ENCODE measurements at regions not wholly inside any gene's neighbourhood (a gene's known extent, or its start where the extent isn't known, plus 50 kb on each side); places are given as distances from the start of the nearest gene placed in this dataset.
"Not testable (repeated sequence)": the region's sequence is repeated elsewhere in the genome, so short reads cannot be mapped to it uniquely, and the experiment has no call there.

GRCh38 chr9:111744363-111744762, 50.4 kb downstream of the SHOC1 start:
- DNase-seq (ENCODE audit: low read depth in 2 of 2): no peak

DNA sequence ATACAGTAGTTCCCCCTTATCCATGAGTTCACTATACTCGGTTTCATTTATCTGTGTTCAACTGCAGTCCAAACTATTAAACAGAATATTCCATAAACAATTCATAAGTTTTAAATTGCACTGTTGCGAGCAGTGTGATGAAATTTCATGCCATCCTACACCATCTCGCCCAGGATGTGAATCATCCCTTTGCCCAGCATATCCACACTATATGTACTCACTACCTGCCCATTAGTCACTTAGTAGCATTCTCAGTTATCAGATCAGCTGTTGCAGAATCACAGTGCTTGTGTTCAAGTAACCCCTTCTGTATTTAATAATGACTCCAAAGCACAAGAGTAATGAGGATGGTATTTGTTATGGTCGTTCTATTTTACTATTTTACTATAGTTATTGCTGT, 51.5 kb downstream of the SHOC1 start:
- DNase-seq (ENCODE audit: low read depth in 2 of 2): peak in 1 of 2 donors; percentile 14

- DNase-seq (ENCODE audit: low read depth in 2 of 2): no peak
Measured at GRCh38 chr9:111740739-111741138, 54.0 kb downstream of the SHOC1 start.

DNA sequence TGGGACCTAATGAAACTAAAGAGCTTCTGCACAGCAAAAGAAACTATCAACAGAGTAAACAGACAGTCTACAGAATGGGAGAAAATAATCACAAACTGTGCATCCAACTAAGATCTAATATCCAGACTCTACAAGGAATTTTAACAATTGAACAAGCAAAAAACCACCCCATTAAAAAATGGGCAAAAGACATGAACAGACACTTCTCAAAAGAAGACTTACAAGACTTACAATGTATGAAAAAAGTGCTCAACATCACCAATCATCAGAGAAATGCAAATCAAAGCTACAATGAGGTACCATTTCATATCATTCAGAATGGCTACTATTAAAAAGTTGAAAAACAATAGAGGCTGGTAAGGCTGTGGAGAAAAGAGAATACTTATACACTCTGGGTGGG, 58.0 kb downstream of the SHOC1 start:
- no peak for DNase-seq (ENCODE audit: low read depth in 2 of 2)

GRCh38 chr9:111735344-111735743, 59.4 kb downstream of the SHOC1 start:
- not testable (repeated sequence) for DNase-seq (ENCODE audit: low read depth in 2 of 2)

GRCh38 chr9:111731928-111732327, 62.8 kb downstream of the SHOC1 start:
- DNase-seq (ENCODE audit: low read depth in 2 of 2): no peak

- no peak for DNase-seq (ENCODE audit: low read depth in 2 of 2)
Measured at GRCh38 chr9:111730937-111731567, 63.7 kb downstream of the SHOC1 start.

DNA sequence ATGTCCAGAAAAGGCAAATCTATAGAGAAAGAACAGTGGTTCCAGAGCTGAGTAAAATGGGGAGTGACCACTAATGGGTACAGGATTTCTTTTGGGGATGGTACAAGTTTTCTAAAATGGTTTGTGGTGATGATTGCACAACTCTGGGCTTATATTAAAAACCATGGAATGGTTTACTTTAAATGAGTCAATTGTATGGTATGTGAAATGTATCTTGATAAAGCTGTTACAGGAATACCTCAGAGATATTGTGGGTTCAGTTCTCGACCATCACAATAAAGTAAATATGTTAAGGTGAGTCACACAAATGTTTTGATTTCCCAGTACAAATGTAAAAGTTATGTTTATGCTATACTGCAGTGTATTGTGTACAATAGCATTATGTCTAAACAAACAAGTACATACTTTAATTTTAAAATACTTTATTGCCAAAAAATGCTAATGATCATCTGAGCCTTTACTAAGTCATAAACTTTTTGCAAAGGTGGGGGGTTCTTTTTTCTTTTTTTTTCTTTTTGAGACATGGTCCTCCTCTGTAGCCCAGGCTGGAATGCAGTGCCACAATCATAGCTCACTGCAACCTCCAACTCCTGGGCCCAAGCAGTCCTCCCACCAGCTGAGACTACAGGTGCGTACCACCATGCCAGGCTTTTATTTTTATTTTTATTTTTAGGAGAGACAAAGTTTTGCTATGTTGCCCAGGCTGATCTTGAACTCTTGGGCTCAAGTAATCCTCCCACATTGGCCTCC, 65.9 kb downstream of the SHOC1 start:
- DNase-seq (ENCODE audit: low read depth in 2 of 2): no peak

GRCh38 chr9:111728143-111728542, 66.6 kb downstream of the SHOC1 start:
- no peak for DNase-seq (ENCODE audit: low read depth in 2 of 2)

DNA sequence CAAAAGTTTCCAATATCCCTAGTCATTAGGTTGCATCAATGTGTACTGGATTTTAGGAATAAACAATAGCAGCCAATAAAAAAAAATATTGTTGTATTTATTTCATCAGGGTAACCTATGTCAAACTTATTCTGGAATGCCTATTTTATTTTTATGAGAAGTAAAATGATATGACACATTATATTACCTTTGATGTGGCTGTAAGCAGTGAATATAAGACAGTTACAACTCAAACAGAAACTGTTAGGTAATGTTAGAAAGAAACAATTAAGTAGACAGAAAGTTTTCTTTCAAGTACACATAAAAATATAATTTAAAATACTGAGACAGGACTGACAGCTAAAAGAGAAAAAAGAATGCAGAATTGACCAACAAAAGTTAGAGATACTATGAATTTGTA, 65.5 kb downstream of the GNG10 start:
- DNase-seq (ENCODE audit: low read depth in 2 of 2): no peak

- no peak for DNase-seq (ENCODE audit: low read depth in 2 of 2)
Measured at GRCh38 chr9:111720174-111720573, 58.8 kb downstream of the GNG10 start.

Measured in activated CD4-positive, alpha-beta T cell treated with anti-CD3 and anti-CD28 coated beads for 24 hours (primary cell).